ENCODE measurements at regions not wholly inside any gene's neighbourhood (a gene's known extent, or its start where the extent isn't known, plus 50 kb on each side); places are given as distances from the start of the nearest gene placed in this dataset.

- DNase-seq = no peak
Measured at GRCh38 chr12:74818412-74818811, 280.8 kb downstream of the ATXN7L3B start.

- no peak for DNase-seq
Measured at GRCh38 chr12:74820324-74820723, 282.7 kb downstream of the ATXN7L3B start.

DNA sequence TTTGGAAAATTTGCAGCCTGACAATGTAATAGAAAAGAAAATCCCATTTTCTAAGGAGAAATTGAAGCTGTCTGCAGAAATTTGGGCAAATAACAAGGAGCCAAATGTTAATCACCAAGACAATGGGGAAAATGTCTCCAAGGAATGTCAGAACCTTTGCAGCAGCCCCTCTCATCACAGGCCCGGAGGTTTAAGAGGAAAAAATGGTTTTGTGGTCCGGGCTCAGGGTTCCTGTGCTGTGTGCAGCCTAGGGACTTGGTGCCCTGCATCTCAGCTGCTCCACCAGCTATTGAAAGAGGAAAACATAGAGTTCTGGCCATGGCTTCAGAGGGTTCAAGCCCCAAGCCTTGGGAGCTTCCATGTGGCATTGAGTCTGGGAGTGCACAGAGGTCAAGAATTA is 298.9 kb downstream of the ATXN7L3B start:
- no peak for DNase-seq

DNA sequence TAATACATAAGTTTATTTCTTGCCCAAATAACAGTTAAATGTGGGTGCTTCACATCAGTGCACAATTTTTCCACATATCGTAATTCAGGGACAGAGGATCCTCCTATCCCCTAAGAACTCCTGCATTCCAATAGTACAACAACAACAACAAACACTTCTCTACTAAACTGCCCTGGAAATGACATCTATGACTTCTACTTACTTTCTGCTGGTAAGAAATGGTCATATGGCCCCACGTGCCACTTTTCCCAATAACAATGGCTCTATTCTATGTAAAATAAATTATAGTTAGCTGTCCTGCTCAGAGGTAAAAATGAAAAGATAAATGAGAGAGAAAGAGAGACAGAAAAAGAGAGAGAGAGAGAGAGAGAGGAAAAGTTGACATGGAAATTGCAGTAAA is 308.5 kb downstream of the ATXN7L3B start:
- no peak for DNase-seq

GRCh38 chr12:74847169-74847568 is 309.5 kb downstream of the ATXN7L3B start:
- no peak for DNase-seq

GRCh38 chr12:74848006-74848405 is 310.4 kb downstream of the ATXN7L3B start:
- DNase-seq = no peak

DNA sequence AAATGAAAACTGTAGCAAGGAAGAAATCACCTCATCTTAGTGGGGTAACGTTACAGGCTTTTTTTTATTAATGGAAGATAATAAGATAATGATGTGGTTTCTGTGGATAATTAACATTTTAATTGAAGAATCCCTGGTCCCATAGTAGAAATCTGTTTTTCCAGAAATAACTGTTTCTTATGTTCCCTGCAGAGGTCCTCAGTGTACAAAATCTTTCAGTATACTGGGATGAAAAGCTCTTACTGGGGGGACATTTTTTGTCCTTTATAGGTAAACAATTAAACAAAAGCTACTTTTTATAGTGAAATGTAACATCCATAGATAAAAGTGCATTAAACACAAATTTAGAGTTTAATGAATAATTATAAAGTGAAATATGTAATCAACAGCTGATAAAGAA is 312.2 kb downstream of the ATXN7L3B start:
- DNase-seq = no peak

DNA sequence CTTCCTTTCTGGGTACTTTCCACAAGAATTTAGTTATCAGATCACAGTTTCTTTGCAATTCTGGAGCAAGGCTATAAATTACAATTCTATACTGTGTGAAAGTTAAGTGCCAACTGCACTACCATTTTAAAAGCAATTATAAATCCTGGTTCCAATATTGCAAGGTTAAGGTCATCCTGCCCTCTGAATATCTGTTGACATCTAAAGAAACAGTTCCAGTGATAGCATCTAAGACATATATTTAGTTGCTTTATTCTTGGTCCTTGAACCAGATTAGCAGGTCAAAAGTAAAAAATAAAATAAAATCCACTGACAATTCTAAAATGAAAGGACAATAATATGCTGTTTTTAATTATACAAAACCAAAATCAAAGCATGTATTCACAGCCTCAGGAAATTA is 334.2 kb downstream of the ATXN7L3B start:
- DNase-seq = no peak

- no peak for DNase-seq
Measured at GRCh38 chr12:74885775-74886174, 323.9 kb downstream of the KCNC2 start.

DNA sequence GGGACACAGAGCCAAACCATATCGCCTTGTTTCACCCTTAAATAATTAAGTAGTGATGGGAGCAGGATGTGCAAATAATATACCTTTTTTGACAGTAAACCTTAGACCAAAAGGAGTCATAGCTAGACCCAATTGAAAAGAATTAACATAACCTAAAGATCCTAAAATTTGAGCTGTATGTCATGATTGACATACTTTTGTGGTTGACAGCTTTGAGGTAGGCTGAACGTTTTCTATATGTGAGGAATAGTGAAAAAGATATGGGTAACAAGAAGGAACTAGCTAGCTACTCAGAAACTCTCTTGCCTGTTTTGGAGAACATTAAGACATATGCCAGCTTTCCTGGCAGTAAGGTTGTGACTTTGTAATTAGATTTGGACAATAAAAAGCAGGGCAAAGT is 320.6 kb downstream of the KCNC2 start:
- DNase-seq = no peak

- no peak for DNase-seq
Measured at GRCh38 chr12:74889563-74890236, 319.9 kb downstream of the KCNC2 start.

GRCh38 chr12:74890237-74890599 is 319.4 kb downstream of the KCNC2 start:
- peak; percentile 72 for DNase-seq

GRCh38 chr12:74891083-74891668 is 318.5 kb downstream of the KCNC2 start:
- no peak for DNase-seq

- DNase-seq = no peak
Measured at GRCh38 chr12:74892057-74892633, 317.5 kb downstream of the KCNC2 start.

DNA sequence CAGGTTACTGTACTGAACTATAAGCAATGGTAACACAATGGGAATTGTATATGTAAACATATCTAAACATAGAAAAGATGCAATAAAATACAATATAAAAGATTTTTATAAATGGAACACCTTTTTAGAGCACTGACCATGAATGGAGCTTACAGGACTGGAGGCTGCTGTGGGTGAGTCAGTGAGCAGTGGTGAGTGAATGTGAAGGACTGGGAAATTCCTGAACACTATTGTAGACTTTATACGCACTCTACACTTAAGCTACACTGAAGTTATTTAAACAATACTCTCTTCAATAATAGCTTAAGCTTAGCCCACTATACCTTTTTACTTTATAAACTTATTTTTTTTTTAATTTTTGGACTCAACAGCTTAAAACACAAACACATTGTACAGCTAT is 313.5 kb downstream of the KCNC2 start:
- DNase-seq = no peak

GRCh38 chr12:74897425-74898211 is 312.0 kb downstream of the KCNC2 start:
- DNase-seq = peak; percentile 37

- no peak for DNase-seq
Measured at GRCh38 chr12:74899031-74899829, 310.4 kb downstream of the KCNC2 start.

DNA sequence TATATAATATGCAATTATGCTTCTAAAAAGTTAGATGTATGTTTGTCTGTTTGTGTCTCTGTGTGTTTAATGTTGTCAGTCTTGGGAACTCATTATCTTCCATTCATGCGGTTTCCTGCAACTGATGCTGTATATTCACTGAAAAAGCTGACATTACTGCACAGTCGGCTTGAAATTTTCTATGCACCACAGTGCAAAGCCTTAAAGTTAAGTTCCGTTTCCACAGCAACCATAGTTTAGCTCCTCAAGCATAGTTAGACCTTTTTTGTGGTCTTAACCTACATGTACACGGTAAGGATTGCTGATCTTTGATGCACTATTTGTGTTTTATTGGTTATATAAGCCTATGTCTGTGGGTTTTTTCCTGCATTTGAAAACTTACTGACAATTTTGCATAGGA is 309.4 kb downstream of the KCNC2 start:
- DNase-seq = no peak

- DNase-seq = no peak
Measured at GRCh38 chr12:74903522-74903921, 306.1 kb downstream of the KCNC2 start.

- no peak for DNase-seq
Measured at GRCh38 chr12:74906224-74906623, 303.4 kb downstream of the KCNC2 start.

GRCh38 chr12:74910831-74911230 is 298.8 kb downstream of the KCNC2 start:
- no peak for DNase-seq

DNA sequence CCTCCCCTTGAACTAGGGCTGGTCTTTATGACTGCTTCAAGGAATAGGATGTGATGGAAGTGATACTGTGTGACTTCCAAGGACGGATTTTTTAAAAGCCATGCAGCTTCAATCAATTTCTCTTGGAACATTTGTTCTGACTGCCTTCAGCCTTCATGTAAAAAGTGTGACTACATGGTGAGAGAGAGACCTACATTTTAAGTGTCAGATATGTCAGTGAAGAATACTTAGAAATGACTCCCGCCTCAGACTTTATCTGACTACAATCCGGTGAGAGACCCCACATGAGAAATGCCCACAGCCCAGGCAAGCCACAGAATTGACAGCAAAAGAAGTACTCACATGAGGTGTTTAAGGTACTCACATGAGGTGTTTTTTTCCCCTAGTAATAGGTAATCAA is 295.3 kb downstream of the KCNC2 start:
- DNase-seq = no peak

DNA sequence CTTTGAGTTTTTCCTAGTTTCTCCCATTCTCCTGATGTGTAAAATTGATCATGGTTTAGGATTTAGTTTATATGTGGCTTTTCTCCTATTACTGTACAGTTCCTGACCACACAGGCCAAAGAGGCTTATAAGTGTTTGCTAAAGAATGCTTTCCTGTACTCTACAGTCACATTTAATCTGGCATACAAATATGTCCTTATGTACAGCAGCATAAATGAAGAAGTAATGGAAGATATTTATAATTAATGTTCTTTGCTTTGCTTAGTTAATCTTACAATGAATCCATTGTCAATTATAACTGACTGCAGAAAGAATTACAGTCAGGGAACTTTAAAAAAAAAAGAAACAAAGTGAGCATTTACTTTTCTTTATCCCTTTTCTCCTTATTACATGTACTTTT is 293.9 kb downstream of the KCNC2 start:
- peak; percentile 35 for DNase-seq

Measured in NCI-H510A treated with DMSO at 0.1 percent for 48 hours (cell line).